ENCODE measurements at regions not wholly inside any gene's neighbourhood (a gene's known extent, or its start where the extent isn't known, plus 50 kb on each side); places are given as distances from the start of the nearest gene placed in this dataset.

DNA sequence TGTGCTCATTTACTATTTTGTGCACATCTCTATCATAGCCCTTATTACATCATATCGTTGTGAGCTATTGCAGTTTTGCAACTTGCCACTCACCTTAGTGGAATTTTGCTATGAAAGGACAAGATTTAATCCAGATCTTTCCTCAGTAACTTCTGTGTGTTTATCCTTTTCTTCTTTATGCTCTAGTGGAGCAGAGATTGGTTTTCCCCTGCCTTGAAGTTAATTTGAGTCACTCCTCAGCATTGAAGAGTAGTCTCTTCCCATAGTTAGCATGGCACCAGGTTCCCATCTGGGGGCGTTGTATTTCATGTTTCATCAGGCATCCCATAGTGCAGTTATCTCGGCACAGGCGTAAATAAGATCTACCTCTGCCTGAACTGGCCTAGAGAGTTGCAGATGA, 510.4 kb downstream of the PSAT1 start:
- TF ChIP-seq, protein P1, sequence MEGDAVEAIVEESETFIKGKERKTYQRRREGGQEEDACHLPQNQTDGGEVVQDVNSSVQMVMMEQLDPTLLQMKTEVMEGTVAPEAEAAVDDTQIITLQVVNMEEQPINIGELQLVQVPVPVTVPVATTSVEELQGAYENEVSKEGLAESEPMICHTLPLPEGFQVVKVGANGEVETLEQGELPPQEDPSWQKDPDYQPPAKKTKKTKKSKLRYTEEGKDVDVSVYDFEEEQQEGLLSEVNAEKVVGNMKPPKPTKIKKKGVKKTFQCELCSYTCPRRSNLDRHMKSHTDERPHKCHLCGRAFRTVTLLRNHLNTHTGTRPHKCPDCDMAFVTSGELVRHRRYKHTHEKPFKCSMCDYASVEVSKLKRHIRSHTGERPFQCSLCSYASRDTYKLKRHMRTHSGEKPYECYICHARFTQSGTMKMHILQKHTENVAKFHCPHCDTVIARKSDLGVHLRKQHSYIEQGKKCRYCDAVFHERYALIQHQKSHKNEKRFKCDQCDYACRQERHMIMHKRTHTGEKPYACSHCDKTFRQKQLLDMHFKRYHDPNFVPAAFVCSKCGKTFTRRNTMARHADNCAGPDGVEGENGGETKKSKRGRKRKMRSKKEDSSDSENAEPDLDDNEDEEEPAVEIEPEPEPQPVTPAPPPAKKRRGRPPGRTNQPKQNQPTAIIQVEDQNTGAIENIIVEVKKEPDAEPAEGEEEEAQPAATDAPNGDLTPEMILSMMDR (conservative IDR thresholded peaks at IDR 0.05), result no peak
- no peak for TF ChIP-seq ZFX (IDR thresholded peaks at IDR 0.05)
